Smooth muscle cell (in vitro differentiated cells): ENCODE measurements at regions not wholly inside any gene's neighbourhood (a gene's known extent, or its start where the extent isn't known, plus 50 kb on each side); places are given as distances from the start of the nearest gene placed in this dataset.

Experiments used
- DNase-seq: peaks from one replicate; lab custom pipeline; 2025; ENCODE audit not compliant: unreplicated experiment; lab: John Stamatoyannopoulos, UW
- H2AFZ ChIP-seq: fragments of 200-600 bp; sonication (generic); 2 replicates; pipeline ENCODE4 v1.6.0; 2016; ENCODE audit warnings: antibody characterized with exemption, low read depth, mild to moderate bottlenecking
- H3F3A ChIP-seq: fragments of 200-600 bp; sonication (generic); 2 replicates; pipeline ENCODE4 v1.6.0; 2017; ENCODE audit warnings: antibody characterized with exemption, low read depth
- H3K27ac ChIP-seq: fragments of 200-600 bp; sonication (generic); 2 replicates; pipeline ENCODE4 v1.5.1; 2016; ENCODE audit warnings: low read depth, mild to moderate bottlenecking
- H3K27me3 ChIP-seq: fragments of 200-600 bp; sonication (generic); 2 replicates; pipeline ENCODE4 v1.6.1; 2016; ENCODE audit warnings: low read depth, mild to moderate bottlenecking
- H3K36me3 ChIP-seq: fragments of 200-600 bp; sonication (generic); 2 replicates; pipeline ENCODE4 v1.5.1; 2016; ENCODE audit warnings: low read depth
- H3K4me1 ChIP-seq: fragments of 200-600 bp; sonication (generic); 2 replicates; pipeline ENCODE4 v1.5.1; 2016; ENCODE audit warnings: low read depth
- H3K4me2 ChIP-seq: fragments of 200-600 bp; sonication (generic); 2 replicates; pipeline ENCODE4 v1.6.0; 2016; ENCODE audit warnings: mild to moderate bottlenecking
- H3K4me3 ChIP-seq: fragments of 200-600 bp; sonication (generic); 2 replicates; pipeline ENCODE4 v1.5.1; 2016; ENCODE audit warnings: mild to moderate bottlenecking
- H3K79me2 ChIP-seq: fragments of 200-600 bp; sonication (generic); 2 replicates; pipeline ENCODE4 v1.6.0; 2016; ENCODE audit warnings: low read depth, mild to moderate bottlenecking
- H3K9ac ChIP-seq: fragments of 200-600 bp; sonication (generic); 2 replicates; pipeline ENCODE4 v1.6.0; 2016; ENCODE audit warnings: low read depth
- H3K9me3 ChIP-seq: fragments of 200-600 bp; sonication (generic); replicated peaks from 2 replicates; pipeline ENCODE4 v1.5.1; 2016; ENCODE audit warnings: low read depth
- H4K20me1 ChIP-seq: fragments of 200-600 bp; sonication (generic); 2 replicates; pipeline ENCODE4 v1.6.0; 2016; ENCODE audit warnings: low read depth
- CTCF ChIP-seq: fragments of 200-600 bp; sonication (generic); IDR thresholded peaks from 2 replicates; pipeline ENCODE4 v1.5.1; 2017; ENCODE audit warnings: borderline replicate concordance, mild to moderate bottlenecking, antibody characterized with exemption; ENCODE audit not compliant: insufficient read depth, poor library complexity, severe bottlenecking
- WGBS: methylation state at CpG from one replicate; pipeline ENCODE4 v1.1.7; 2016; ENCODE audit warnings: low lambda C conversion rate; 5-methylcytosine and 5-hydroxymethylcytosine counted together

GRCh38 chr12:67025543-67026114 is 243.5 kb upstream of the CAND1 start:
- H3K4me2 ChIP-seq, result no peak overlapping the region
- no peaks in the 10 kb centered on the region for H3F3A ChIP-seq
- H3K4me1 ChIP-seq, result no peaks in the 10 kb centered on the region
- H3K9me3 ChIP-seq, result no peaks in the 10 kb centered on the region
- no peaks in the 10 kb centered on the region for H3K36me3 ChIP-seq
- no peaks in the 10 kb centered on the region for H3K79me2 ChIP-seq
- no peak overlapping the region for H3K4me3 ChIP-seq
- H3K27me3 ChIP-seq, result no peaks in the 10 kb centered on the region
- DNase-seq, result no peak
- H3K9ac ChIP-seq, result no peak overlapping the region
- TF ChIP-seq CTCF, result peak; percentile 72
- no peaks in the 10 kb centered on the region for H4K20me1 ChIP-seq
- no peak overlapping the region for H2AFZ ChIP-seq
- 33% methylated on average over 7 of the region's 7 CpGs for WGBS
- no peak overlapping the region for H3K27ac ChIP-seq

- Histone ChIP-seq H3K9me3 (no peaks in the 10 kb centered on the region), H3K27ac (peak overlapping the region; percentile 34), H3K36me3 (no peaks in the 10 kb centered on the region), H2AFZ (no peak overlapping the region), H3K4me1 (no peaks in the 10 kb centered on the region), H3K9ac (no peak overlapping the region), H3K27me3 (no peaks in the 10 kb centered on the region), H3K4me2 (no peak overlapping the region), H3K4me3 (no peak overlapping the region), H3F3A (no peaks in the 10 kb centered on the region), H3K79me2 (no peaks in the 10 kb centered on the region), H4K20me1 (no peaks in the 10 kb centered on the region)
- TF ChIP-seq CTCF, result no peak
- 74% methylated on average over 5 of the region's 5 CpGs for WGBS
- DNase-seq, result no peak
Measured at GRCh38 chr12:67026487-67027246, 242.5 kb upstream of the CAND1 start.

GRCh38 chr12:67028529-67028928 is 240.6 kb upstream of the CAND1 start:
- Histone ChIP-seq H3K4me3 (no peak overlapping the region), H3K27ac (no peak overlapping the region), H3F3A (no peaks in the 10 kb centered on the region), H3K79me2 (no peaks in the 10 kb centered on the region), H2AFZ (no peak overlapping the region), H3K9me3 (no peaks in the 10 kb centered on the region), H3K4me2 (no peak overlapping the region), H3K9ac (no peak overlapping the region), H3K4me1 (no peaks in the 10 kb centered on the region), H3K36me3 (no peaks in the 10 kb centered on the region), H3K27me3 (no peaks in the 10 kb centered on the region), H4K20me1 (no peaks in the 10 kb centered on the region)
- no peak for DNase-seq
- TF ChIP-seq CTCF, result no peak
- WGBS, result 93% methylated on average over 2 of the region's 2 CpGs
